SK-N-SH (cell line): ENCODE measurements at regions not wholly inside any gene's neighbourhood (a gene's known extent, or its start where the extent isn't known, plus 50 kb on each side); places are given as distances from the start of the nearest gene placed in this dataset.

ENCODE experiments used
- ELF1 ChIP-seq: IDR thresholded peaks from 2 replicates; pipeline ENCODE4 v1.4.0; 2012
- GABPA ChIP-seq: IDR thresholded peaks from 2 replicates; pipeline ENCODE4 v1.4.0; 2012; ENCODE audit warnings: low read depth, mild to moderate bottlenecking
- JUND ChIP-seq: IDR thresholded peaks from 2 replicates; pipeline ENCODE4 v1.4.0; 2012
- SIN3A ChIP-seq: IDR thresholded peaks from 2 replicates; pipeline ENCODE4 v1.6.1; 2012; ENCODE audit warnings: low read depth, mild to moderate bottlenecking, low read length, moderate library complexity, borderline replicate concordance
- SMC3 ChIP-seq: IDR thresholded peaks from 2 replicates; pipeline ENCODE4 v1.6.1; 2012; ENCODE audit warnings: low read depth, low read length, improper control_type of control experiment
- TF ChIP-seq, protein P1 (sequence below): fragments of 200-600 bp; sonication (generic); IDR thresholded peaks from 2 replicates; pipeline ENCODE4 v1.6.1; 2017; ENCODE audit warnings: antibody characterized with exemption, mild to moderate bottlenecking, moderate library complexity
- TF ChIP-seq, protein P2 (sequence below): IDR thresholded peaks from 2 replicates; pipeline ENCODE4 v1.4.0; 2012; ENCODE audit warnings: low read depth, borderline replicate concordance
- TF ChIP-seq, protein P3 (sequence below): IDR thresholded peaks from 2 replicates; pipeline ENCODE4 v1.6.1; 2012; ENCODE audit warnings: mild to moderate bottlenecking, low read depth, low read length, moderate library complexity
- TF ChIP-seq, protein P4 (sequence below): fragments of 150-350 bp; IDR thresholded peaks from 2 replicates; pipeline ENCODE4 v1.6.1; 2017; ENCODE audit warnings: antibody characterized with exemption, low read length, low read depth, borderline replicate concordance

DNA sequence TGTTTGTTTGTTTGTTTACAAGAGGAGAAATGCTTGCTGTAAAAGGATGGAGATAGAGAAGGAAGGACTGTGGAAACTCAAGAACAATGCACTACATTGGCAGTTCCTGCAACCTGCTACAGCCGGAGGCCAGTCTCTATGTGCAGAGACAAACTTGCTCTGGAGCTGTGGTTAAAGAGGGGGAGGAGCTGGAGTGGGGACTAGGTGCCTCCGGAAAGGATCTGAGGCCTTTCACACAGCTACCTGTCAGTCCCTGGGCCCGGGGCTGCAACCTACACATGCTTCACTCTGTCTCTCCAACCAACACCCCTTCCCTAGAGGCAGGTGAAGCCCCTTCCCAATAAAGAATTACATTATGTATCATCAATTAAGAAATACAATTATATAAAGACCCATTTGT, 1234.0 kb upstream of the ZEB2 start:
- TF ChIP-seq, protein P1, sequence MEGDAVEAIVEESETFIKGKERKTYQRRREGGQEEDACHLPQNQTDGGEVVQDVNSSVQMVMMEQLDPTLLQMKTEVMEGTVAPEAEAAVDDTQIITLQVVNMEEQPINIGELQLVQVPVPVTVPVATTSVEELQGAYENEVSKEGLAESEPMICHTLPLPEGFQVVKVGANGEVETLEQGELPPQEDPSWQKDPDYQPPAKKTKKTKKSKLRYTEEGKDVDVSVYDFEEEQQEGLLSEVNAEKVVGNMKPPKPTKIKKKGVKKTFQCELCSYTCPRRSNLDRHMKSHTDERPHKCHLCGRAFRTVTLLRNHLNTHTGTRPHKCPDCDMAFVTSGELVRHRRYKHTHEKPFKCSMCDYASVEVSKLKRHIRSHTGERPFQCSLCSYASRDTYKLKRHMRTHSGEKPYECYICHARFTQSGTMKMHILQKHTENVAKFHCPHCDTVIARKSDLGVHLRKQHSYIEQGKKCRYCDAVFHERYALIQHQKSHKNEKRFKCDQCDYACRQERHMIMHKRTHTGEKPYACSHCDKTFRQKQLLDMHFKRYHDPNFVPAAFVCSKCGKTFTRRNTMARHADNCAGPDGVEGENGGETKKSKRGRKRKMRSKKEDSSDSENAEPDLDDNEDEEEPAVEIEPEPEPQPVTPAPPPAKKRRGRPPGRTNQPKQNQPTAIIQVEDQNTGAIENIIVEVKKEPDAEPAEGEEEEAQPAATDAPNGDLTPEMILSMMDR, result no peak
- no peak for TF ChIP-seq ELF1
- TF ChIP-seq SMC3, result no peak
- no peak for TF ChIP-seq GABPA
- TF ChIP-seq JUND, result no peak
- TF ChIP-seq, protein P2, sequence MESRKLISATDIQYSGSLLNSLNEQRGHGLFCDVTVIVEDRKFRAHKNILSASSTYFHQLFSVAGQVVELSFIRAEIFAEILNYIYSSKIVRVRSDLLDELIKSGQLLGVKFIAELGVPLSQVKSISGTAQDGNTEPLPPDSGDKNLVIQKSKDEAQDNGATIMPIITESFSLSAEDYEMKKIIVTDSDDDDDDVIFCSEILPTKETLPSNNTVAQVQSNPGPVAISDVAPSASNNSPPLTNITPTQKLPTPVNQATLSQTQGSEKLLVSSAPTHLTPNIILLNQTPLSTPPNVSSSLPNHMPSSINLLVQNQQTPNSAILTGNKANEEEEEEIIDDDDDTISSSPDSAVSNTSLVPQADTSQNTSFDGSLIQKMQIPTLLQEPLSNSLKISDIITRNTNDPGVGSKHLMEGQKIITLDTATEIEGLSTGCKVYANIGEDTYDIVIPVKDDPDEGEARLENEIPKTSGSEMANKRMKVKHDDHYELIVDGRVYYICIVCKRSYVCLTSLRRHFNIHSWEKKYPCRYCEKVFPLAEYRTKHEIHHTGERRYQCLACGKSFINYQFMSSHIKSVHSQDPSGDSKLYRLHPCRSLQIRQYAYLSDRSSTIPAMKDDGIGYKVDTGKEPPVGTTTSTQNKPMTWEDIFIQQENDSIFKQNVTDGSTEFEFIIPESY, result no peak
- TF ChIP-seq, protein P3, sequence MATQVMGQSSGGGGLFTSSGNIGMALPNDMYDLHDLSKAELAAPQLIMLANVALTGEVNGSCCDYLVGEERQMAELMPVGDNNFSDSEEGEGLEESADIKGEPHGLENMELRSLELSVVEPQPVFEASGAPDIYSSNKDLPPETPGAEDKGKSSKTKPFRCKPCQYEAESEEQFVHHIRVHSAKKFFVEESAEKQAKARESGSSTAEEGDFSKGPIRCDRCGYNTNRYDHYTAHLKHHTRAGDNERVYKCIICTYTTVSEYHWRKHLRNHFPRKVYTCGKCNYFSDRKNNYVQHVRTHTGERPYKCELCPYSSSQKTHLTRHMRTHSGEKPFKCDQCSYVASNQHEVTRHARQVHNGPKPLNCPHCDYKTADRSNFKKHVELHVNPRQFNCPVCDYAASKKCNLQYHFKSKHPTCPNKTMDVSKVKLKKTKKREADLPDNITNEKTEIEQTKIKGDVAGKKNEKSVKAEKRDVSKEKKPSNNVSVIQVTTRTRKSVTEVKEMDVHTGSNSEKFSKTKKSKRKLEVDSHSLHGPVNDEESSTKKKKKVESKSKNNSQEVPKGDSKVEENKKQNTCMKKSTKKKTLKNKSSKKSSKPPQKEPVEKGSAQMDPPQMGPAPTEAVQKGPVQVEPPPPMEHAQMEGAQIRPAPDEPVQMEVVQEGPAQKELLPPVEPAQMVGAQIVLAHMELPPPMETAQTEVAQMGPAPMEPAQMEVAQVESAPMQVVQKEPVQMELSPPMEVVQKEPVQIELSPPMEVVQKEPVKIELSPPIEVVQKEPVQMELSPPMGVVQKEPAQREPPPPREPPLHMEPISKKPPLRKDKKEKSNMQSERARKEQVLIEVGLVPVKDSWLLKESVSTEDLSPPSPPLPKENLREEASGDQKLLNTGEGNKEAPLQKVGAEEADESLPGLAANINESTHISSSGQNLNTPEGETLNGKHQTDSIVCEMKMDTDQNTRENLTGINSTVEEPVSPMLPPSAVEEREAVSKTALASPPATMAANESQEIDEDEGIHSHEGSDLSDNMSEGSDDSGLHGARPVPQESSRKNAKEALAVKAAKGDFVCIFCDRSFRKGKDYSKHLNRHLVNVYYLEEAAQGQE, result no peak
- TF ChIP-seq SIN3A, result no peak
- TF ChIP-seq, protein P4, sequence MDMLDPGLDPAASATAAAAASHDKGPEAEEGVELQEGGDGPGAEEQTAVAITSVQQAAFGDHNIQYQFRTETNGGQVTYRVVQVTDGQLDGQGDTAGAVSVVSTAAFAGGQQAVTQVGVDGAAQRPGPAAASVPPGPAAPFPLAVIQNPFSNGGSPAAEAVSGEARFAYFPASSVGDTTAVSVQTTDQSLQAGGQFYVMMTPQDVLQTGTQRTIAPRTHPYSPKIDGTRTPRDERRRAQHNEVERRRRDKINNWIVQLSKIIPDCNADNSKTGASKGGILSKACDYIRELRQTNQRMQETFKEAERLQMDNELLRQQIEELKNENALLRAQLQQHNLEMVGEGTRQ, result no peak
